ENCODE measurements at regions not wholly inside any gene's neighbourhood (a gene's known extent, or its start where the extent isn't known, plus 50 kb on each side); places are given as distances from the start of the nearest gene placed in this dataset.

GRCh38 chr3:10697918-10698317 is 118.1 kb upstream of the SLC6A11 start:
- Mint-ChIP-seq H3K4me1 (ENCODE audit: unreplicated experiment) (no peaks in the 10 kb centered on the region), H3K27me3 (ENCODE audit: unreplicated experiment) (peaks cover 38% of the 10 kb centered on the region), H3K4me3 (ENCODE audit: unreplicated experiment) (no peak overlapping the region), H3K36me3 (ENCODE audit: unreplicated experiment) (no peaks in the 10 kb centered on the region), H3K9me3 (ENCODE audit: unreplicated experiment) (no peaks in the 10 kb centered on the region), H3K27ac (ENCODE audit: unreplicated experiment) (no peak overlapping the region)
- no peak for DNase-seq (ENCODE audit: extremely low spot score, unreplicated experiment)
- no peak for TF ChIP-seq CTCF (IDR thresholded peaks at IDR 0.05)

- no peak overlapping the region for H3K4me3 Mint-ChIP-seq (ENCODE audit: unreplicated experiment)
- H3K36me3 Mint-ChIP-seq (ENCODE audit: unreplicated experiment), result no peaks in the 10 kb centered on the region
Measured at GRCh38 chr3:10700821-10701220, 115.2 kb upstream of the SLC6A11 start.

GRCh38 chr3:10702961-10703740 is 112.9 kb upstream of the SLC6A11 start:
- H3K27ac Mint-ChIP-seq (ENCODE audit: unreplicated experiment), result no peak overlapping the region
- H3K4me3 Mint-ChIP-seq (ENCODE audit: unreplicated experiment), result no peak overlapping the region
- no peaks in the 10 kb centered on the region for H3K4me1 Mint-ChIP-seq (ENCODE audit: unreplicated experiment)
- peaks cover 55% of the 10 kb centered on the region for H3K27me3 Mint-ChIP-seq (ENCODE audit: unreplicated experiment)
- TF ChIP-seq CTCF (IDR thresholded peaks at IDR 0.05), result no peak
- no peak for DNase-seq (ENCODE audit: extremely low spot score, unreplicated experiment)
- H3K36me3 Mint-ChIP-seq (ENCODE audit: unreplicated experiment), result no peaks in the 10 kb centered on the region
- H3K9me3 Mint-ChIP-seq (ENCODE audit: unreplicated experiment), result no peaks in the 10 kb centered on the region

More at GRCh38 chr3:10700821-10701220, 115.2 kb upstream of the SLC6A11 start:
- no peak for DNase-seq (ENCODE audit: extremely low spot score, unreplicated experiment)
- H3K27me3 Mint-ChIP-seq (ENCODE audit: unreplicated experiment), result peaks cover 48% of the 10 kb centered on the region
- TF ChIP-seq CTCF (IDR thresholded peaks at IDR 0.05), result no peak
- H3K27ac Mint-ChIP-seq (ENCODE audit: unreplicated experiment), result no peak overlapping the region
- H3K9me3 Mint-ChIP-seq (ENCODE audit: unreplicated experiment), result no peaks in the 10 kb centered on the region
- no peaks in the 10 kb centered on the region for H3K4me1 Mint-ChIP-seq (ENCODE audit: unreplicated experiment)

GRCh38 chr3:10703875-10704274 is 112.2 kb upstream of the SLC6A11 start:
- Mint-ChIP-seq H3K27ac (ENCODE audit: unreplicated experiment) (no peak overlapping the region), H3K36me3 (ENCODE audit: unreplicated experiment) (no peaks in the 10 kb centered on the region), H3K27me3 (ENCODE audit: unreplicated experiment) (peaks cover 61% of the 10 kb centered on the region), H3K9me3 (ENCODE audit: unreplicated experiment) (no peaks in the 10 kb centered on the region), H3K4me1 (ENCODE audit: unreplicated experiment) (no peaks in the 10 kb centered on the region), H3K4me3 (ENCODE audit: unreplicated experiment) (no peak overlapping the region)
- TF ChIP-seq CTCF (IDR thresholded peaks at IDR 0.05), result peak; percentile 18
- no peak for DNase-seq (ENCODE audit: extremely low spot score, unreplicated experiment)

GRCh38 chr3:10706156-10706739 is 109.8 kb upstream of the SLC6A11 start:
- H3K4me1 Mint-ChIP-seq (ENCODE audit: unreplicated experiment), result no peaks in the 10 kb centered on the region
- no peak for DNase-seq (ENCODE audit: extremely low spot score, unreplicated experiment)
- no peaks in the 10 kb centered on the region for H3K36me3 Mint-ChIP-seq (ENCODE audit: unreplicated experiment)
- no peak overlapping the region for H3K27ac Mint-ChIP-seq (ENCODE audit: unreplicated experiment)
- H3K27me3 Mint-ChIP-seq (ENCODE audit: unreplicated experiment), result peaks cover 68% of the 10 kb centered on the region
- TF ChIP-seq CTCF (IDR thresholded peaks at IDR 0.05), result no peak
- no peaks in the 10 kb centered on the region for H3K9me3 Mint-ChIP-seq (ENCODE audit: unreplicated experiment)
- no peak overlapping the region for H3K4me3 Mint-ChIP-seq (ENCODE audit: unreplicated experiment)

All from osteocyte (in vitro differentiated cells).